ENCODE measurements at regions not wholly inside any gene's neighbourhood (a gene's known extent, or its start where the extent isn't known, plus 50 kb on each side); places are given as distances from the start of the nearest gene placed in this dataset.

GRCh38 chr9:11158063-11158462, 545.3 kb upstream of the PTPRD start:
- TF ChIP-seq CTCF (conservative IDR thresholded peaks at IDR 0.05; ENCODE audit: low read depth, low read length) (no peak), SMC3 (IDR thresholded peaks at IDR 0.05; ENCODE audit: low read depth, low read length) (no peak), RCOR1 (IDR thresholded peaks at IDR 0.05; ENCODE audit: insufficient replicate concordance, low read length) (no peak), USF2 (IDR thresholded peaks at IDR 0.05; ENCODE audit: low read depth, low read length) (no peak), POLR2A (IDR thresholded peaks at IDR 0.05; ENCODE audit: low read depth, low read length) (no peak), RAD21 (IDR thresholded peaks at IDR 0.05; ENCODE audit: low read length) (no peak)
- TF ChIP-seq, protein P1, sequence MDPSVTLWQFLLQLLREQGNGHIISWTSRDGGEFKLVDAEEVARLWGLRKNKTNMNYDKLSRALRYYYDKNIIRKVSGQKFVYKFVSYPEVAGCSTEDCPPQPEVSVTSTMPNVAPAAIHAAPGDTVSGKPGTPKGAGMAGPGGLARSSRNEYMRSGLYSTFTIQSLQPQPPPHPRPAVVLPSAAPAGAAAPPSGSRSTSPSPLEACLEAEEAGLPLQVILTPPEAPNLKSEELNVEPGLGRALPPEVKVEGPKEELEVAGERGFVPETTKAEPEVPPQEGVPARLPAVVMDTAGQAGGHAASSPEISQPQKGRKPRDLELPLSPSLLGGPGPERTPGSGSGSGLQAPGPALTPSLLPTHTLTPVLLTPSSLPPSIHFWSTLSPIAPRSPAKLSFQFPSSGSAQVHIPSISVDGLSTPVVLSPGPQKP (IDR thresholded peaks at IDR 0.05; ENCODE audit: borderline replicate concordance, low read depth, low read length) = no peak

Data from IMR-90 (cell line).